Panc1 (cell line): ENCODE measurements at regions not wholly inside any gene's neighbourhood (a gene's known extent, or its start where the extent isn't known, plus 50 kb on each side); places are given as distances from the start of the nearest gene placed in this dataset.

ENCODE experiments used
- POLR2AphosphoS5 ChIP-seq: IDR thresholded peaks from 2 replicates; pipeline ENCODE4 v1.6.1; 2012; ENCODE audit warnings: mild to moderate bottlenecking, low read depth, low read length, moderate library complexity
- REST ChIP-seq, 2 experiments: IDR thresholded peaks; 2 replicates each; pipeline ENCODE4 v1.6.1; 2011 to 2012; ENCODE audit warnings: low read depth in 2 of 2, control low read depth in 1 of 2, low read length in 1 of 2, mild to moderate bottlenecking in 1 of 2, moderate library complexity in 1 of 2; ENCODE audit not compliant: insufficient read depth in 1 of 2
- TF ChIP-seq, protein P1 (sequence below): fragments of 450-650 bp; IDR thresholded peaks from 2 replicates; pipeline ENCODE4 v1.5.1; 2017; ENCODE audit warnings: mild to moderate bottlenecking

DNA sequence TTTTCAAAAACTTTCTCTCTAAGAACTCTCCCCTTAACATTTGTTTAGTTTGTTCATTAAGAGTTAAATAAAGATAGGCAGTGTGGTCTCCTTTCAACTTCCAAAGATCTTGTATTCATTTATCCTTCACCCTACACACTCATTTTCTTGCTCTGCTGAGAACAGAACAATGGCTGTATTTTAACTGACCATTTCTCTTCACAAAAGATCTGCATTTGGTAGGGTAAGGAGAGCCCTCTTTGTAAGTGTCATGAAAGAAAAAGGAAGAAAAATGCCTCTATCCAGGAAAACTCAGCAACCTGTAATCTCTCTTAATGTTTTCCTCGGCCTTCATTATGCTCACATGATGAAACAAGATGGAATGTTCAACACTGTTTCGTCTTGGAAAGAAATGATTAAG, 193.7 kb upstream of the TLE4 start:
- TF ChIP-seq POLR2AphosphoS5 (no peak), REST (IDR thresholded peaks at IDR 0.05; ENCODE audit: insufficient read depth in 1 of 2, low read depth in 2 of 2, low read length in 1 of 2) (no peak)
- TF ChIP-seq, protein P1, sequence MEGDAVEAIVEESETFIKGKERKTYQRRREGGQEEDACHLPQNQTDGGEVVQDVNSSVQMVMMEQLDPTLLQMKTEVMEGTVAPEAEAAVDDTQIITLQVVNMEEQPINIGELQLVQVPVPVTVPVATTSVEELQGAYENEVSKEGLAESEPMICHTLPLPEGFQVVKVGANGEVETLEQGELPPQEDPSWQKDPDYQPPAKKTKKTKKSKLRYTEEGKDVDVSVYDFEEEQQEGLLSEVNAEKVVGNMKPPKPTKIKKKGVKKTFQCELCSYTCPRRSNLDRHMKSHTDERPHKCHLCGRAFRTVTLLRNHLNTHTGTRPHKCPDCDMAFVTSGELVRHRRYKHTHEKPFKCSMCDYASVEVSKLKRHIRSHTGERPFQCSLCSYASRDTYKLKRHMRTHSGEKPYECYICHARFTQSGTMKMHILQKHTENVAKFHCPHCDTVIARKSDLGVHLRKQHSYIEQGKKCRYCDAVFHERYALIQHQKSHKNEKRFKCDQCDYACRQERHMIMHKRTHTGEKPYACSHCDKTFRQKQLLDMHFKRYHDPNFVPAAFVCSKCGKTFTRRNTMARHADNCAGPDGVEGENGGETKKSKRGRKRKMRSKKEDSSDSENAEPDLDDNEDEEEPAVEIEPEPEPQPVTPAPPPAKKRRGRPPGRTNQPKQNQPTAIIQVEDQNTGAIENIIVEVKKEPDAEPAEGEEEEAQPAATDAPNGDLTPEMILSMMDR = no peak
